ENCODE measurements at regions not wholly inside any gene's neighbourhood (a gene's known extent, or its start where the extent isn't known, plus 50 kb on each side); places are given as distances from the start of the nearest gene placed in this dataset.

- TF ChIP-seq, protein P1, sequence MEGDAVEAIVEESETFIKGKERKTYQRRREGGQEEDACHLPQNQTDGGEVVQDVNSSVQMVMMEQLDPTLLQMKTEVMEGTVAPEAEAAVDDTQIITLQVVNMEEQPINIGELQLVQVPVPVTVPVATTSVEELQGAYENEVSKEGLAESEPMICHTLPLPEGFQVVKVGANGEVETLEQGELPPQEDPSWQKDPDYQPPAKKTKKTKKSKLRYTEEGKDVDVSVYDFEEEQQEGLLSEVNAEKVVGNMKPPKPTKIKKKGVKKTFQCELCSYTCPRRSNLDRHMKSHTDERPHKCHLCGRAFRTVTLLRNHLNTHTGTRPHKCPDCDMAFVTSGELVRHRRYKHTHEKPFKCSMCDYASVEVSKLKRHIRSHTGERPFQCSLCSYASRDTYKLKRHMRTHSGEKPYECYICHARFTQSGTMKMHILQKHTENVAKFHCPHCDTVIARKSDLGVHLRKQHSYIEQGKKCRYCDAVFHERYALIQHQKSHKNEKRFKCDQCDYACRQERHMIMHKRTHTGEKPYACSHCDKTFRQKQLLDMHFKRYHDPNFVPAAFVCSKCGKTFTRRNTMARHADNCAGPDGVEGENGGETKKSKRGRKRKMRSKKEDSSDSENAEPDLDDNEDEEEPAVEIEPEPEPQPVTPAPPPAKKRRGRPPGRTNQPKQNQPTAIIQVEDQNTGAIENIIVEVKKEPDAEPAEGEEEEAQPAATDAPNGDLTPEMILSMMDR (IDR thresholded peaks at IDR 0.05): no peak
- no peak for TF ChIP-seq POLR2A (IDR thresholded peaks at IDR 0.05)
Observed at GRCh38 chr7:47210281-47210854, 371.5 kb downstream of the TNS3 start.
